Naive thymus-derived CD8-positive, alpha-beta T cell (primary cell): ENCODE measurements at regions not wholly inside any gene's neighbourhood (a gene's known extent, or its start where the extent isn't known, plus 50 kb on each side); places are given as distances from the start of the nearest gene placed in this dataset.
"Not testable (repeated sequence)": the region's sequence is repeated elsewhere in the genome, so short reads cannot be mapped to it uniquely, and the experiment has no call there.

ENCODE experiments used
- ATAC-seq, 2 donors: fragments of 150-1000 bp; cut with Tn5 transposase in 1 of 2; sonication (Bioruptor Pico), chemical (Tn5 transposase) in 1 of 2; 1 replicate in 1 of 2; 2 replicates in 1 of 2; pipeline ENCODE4 v1.10.0; 2021; ENCODE audit warnings: mild to moderate bottlenecking in 2 of 2, moderate library complexity in 2 of 2
- POLR2A ChIA-PET: fragments of 350-600 bp; sonication (Branson Sonifier 250); formaldehyde crosslinking; loops from one replicate; lab custom pipeline; 2021; ENCODE audit warnings: antibody characterized with exemption; lab: Charles Lee
- DNase-seq, 10 donors: peaks; one replicate each; pipeline versions ENCODE4 v3.0.0 to v3.0.0-alpha.2; 2020 to 2022
- H3K27ac Mint-ChIP-seq, 10 donors: one replicate each; pipeline ENCODE4 v1.8.0; 2020 to 2022; ENCODE audit warnings: mild to moderate bottlenecking in 10 of 10, mixed read lengths in 10 of 10, moderate library complexity in 4 of 10, inconsistent platforms in 1 of 10
- H3K27me3 Mint-ChIP-seq, 5 donors: one replicate each; pipeline ENCODE4 v1.8.0; 2021 to 2022; ENCODE audit warnings: mixed read lengths in 5 of 5
- H3K36me3 Mint-ChIP-seq, 3 donors: one replicate each; pipeline ENCODE4 v1.8.0; 2020 to 2022; ENCODE audit warnings: mixed read lengths in 3 of 3, mild to moderate bottlenecking in 2 of 3, inconsistent platforms in 1 of 3
- H3K4me1 Mint-ChIP-seq, 4 donors: one replicate each; pipeline ENCODE4 v1.8.0; 2021 to 2022; ENCODE audit warnings: mixed read lengths in 4 of 4
- H3K4me3 Mint-ChIP-seq, 10 donors: one replicate each; pipeline ENCODE4 v1.8.0; 2020 to 2022; ENCODE audit warnings: mild to moderate bottlenecking in 10 of 10, mixed read lengths in 10 of 10, moderate library complexity in 6 of 10, inconsistent platforms in 1 of 10
- H3K9me3 Mint-ChIP-seq, 9 donors: one replicate each; pipeline ENCODE4 v1.8.0; 2020 to 2022; ENCODE audit warnings: mixed read lengths in 9 of 9, mild to moderate bottlenecking in 3 of 9, inconsistent platforms in 1 of 9, moderate library complexity in 1 of 9

DNA sequence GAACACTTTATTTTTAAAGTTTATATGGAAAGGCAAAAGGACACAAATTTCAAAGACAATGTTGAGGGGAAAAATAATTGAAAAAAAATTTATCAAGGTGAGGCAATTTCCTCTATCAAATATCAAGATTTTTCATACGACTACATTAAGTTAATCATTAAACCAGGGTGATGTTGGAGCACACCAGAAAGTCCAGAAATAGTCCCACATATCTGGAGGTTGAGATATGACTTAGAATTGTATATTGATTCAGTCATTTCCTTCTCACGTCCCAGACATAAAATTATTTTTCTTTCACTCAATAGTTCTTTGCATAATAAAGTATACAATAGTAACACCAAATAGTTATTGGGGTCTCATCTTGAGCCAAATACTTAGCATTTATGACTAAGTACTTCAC, 605.1 kb downstream of the NUP35 start:
- DNase-seq (no peak), ATAC-seq (no peak)
- Mint-ChIP-seq H3K27ac (no peak overlapping the region), H3K36me3 (no peaks in the 10 kb centered on the region), H3K9me3 (peaks cover 5 to 30% (median 11%) of the 10 kb centered on the region in 9 donors), H3K4me3 (no peak overlapping the region), H3K27me3 (no peaks in the 10 kb centered on the region), H3K4me1 (no peaks in the 10 kb centered on the region)
- POLR2A ChIA-PET: no interaction called here

DNA sequence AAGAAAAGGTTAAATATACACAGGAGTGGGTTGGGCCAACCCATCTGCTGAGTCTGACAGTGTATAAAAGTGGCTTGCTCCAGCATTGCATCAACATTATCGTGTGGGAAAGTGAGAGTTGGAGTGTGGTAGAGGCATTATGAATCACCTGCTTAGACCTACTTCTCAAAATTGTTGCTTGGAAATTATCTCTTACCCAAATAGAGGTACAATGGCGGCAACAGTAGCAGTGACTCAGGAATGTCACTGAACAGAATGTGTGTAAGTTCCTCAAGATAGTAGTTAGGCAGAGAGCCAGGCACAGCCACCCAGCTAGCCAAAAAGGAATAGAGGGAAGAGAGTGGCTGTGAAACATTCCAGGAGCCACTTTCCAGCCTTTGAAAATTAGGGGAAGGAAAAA, 616.0 kb downstream of the NUP35 start:
- no peaks in the 10 kb centered on the region for H3K27me3 Mint-ChIP-seq
- H3K36me3 Mint-ChIP-seq: no peaks in the 10 kb centered on the region
- H3K9me3 Mint-ChIP-seq: peaks cover 2 to 20% (median 7%) of the 10 kb centered on the region in 9 donors
- no peaks in the 10 kb centered on the region for H3K4me1 Mint-ChIP-seq
- POLR2A ChIA-PET: no interaction called here
- no peak for ATAC-seq
- H3K27ac Mint-ChIP-seq: no peak overlapping the region
- H3K4me3 Mint-ChIP-seq: no peak overlapping the region
- DNase-seq: no peak

DNA sequence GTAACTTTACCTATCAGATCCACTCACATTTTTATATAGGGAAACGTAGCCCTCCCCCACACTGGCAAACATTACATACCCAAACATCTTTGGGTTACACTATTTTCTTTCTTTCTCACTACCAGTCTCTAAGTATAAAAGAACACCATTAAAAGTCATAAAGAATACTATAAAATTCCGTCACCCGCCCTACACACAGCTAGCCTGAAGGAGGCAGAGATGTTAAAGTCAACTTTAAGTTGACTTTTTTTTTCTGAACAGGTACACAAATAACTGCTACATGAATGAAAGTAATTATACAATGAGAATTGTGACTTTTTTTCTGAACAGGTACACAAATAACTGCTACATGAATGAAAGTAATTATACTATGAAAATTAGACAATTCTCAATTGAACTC, 628.3 kb downstream of the NUP35 start:
- ATAC-seq (no peak), DNase-seq (no peak)
- no peak overlapping the region for H3K4me3 Mint-ChIP-seq
- H3K27ac Mint-ChIP-seq: no peak overlapping the region
- peaks cover 4 to 21% (median 13%) of the 10 kb centered on the region in 9 donors for H3K9me3 Mint-ChIP-seq
- no peaks in the 10 kb centered on the region for H3K27me3 Mint-ChIP-seq
- POLR2A ChIA-PET: no interaction called here
- peaks cover 0 to 4% (median 0%) of the 10 kb centered on the region in 3 donors for H3K36me3 Mint-ChIP-seq
- no peaks in the 10 kb centered on the region for H3K4me1 Mint-ChIP-seq

DNA sequence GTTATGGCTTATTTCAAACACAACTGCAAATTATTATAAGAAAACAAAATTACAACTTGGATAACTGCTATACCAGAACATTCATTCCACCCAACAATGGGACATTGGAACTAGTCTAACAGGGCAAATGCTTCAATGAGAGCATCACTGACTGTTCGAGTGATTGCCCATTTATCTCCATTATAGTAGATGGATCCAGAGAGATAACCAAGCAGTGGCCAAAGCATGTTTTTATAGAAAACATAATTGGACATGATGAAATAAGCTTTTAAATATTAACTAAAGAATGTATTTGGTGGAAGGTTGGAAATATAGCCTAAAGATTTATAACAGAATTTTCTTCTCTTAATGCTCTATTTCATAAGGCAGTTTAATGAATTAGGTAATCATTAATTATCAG, 634.8 kb downstream of the NUP35 start:
- Mint-ChIP-seq H3K4me3 (no peak overlapping the region), H3K9me3 (peaks cover 0 to 16% (median 4%) of the 10 kb centered on the region in 9 donors), H3K27me3 (no peaks in the 10 kb centered on the region), H3K36me3 (no peaks in the 10 kb centered on the region), H3K27ac (no peak overlapping the region), H3K4me1 (no peaks in the 10 kb centered on the region)
- POLR2A ChIA-PET: no interaction called here
- DNase-seq: no peak
- ATAC-seq: no peak

DNA sequence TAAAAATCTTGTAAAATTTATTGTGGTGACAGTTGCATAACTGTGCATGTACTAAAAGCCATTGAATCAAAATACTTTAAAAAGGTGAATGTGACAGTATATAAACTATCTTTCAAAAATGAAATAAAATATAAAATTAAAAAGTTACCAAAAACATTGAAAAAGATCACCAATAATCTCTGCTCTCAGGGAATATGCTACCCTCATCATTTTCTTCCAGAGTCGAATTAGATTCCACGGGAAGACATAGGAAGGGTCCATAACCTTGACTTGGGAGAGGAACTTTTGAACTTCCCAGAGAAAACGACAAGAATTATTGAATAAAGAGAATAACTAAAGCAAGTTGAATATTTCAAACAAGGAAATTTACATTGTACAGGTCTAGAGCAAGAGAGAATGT, 649.5 kb downstream of the NUP35 start:
- ATAC-seq: no peak
- Mint-ChIP-seq H3K4me1 (no peaks in the 10 kb centered on the region), H3K27me3 (no peaks in the 10 kb centered on the region), H3K9me3 (peaks cover 0 to 41% (median 12%) of the 10 kb centered on the region in 9 donors), H3K36me3 (no peaks in the 10 kb centered on the region), H3K27ac (no peak overlapping the region), H3K4me3 (no peak overlapping the region)
- DNase-seq: no peak
- POLR2A ChIA-PET: no interaction called here

DNA sequence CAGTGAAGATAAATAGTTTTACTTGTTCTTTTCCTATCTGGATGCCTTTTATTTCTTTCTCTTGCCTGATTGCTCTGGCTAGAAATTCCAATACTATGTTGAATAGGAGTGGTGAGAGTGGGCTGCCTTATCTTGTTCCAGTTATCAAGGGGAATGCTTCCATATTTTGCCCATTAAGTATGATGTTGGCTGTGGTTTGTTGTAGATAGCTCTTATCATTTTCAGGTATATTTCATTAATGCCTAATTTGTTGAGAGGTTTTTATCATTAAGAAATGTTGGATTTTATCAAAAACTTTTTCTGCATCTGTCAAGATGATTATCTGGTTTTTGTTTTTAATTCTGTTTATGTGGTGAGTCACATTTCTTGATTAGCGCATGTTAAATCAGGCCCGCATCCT, 655.8 kb downstream of the NUP35 start:
- Mint-ChIP-seq H3K4me3 (no peak overlapping the region), H3K36me3 (no peaks in the 10 kb centered on the region), H3K4me1 (no peaks in the 10 kb centered on the region), H3K27ac (no peak overlapping the region), H3K9me3 (peaks cover 0 to 19% (median 7%) of the 10 kb centered on the region in 9 donors), H3K27me3 (no peaks in the 10 kb centered on the region)
- ATAC-seq: no peak
- POLR2A ChIA-PET: no interaction called here
- no peak for DNase-seq

DNA sequence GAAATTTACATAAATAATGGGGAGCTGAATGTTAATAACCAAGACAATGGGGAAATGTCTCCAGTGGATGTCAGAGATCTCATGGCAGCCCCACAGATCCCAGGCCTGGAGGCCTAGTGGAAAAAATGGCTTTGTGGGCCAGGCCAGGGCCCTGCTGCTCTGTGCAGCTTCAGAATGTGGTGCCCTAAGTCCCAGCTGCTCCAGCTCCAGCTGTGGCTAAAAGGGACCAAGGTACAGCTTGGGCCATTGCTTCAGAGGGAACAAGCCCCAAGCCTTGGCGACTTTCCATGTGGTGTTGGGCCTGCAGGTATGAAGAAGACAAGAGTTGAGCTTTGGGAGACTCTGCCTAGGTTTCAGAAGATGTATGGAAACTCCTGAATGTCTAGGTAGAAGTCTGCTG, 658.2 kb downstream of the NUP35 start:
- no peak for DNase-seq
- no peak for ATAC-seq
- H3K27ac Mint-ChIP-seq: no peak overlapping the region
- no peaks in the 10 kb centered on the region for H3K27me3 Mint-ChIP-seq
- H3K4me3 Mint-ChIP-seq: no peak overlapping the region
- no peaks in the 10 kb centered on the region for H3K36me3 Mint-ChIP-seq
- peaks cover 0 to 12% (median 6%) of the 10 kb centered on the region in 9 donors for H3K9me3 Mint-ChIP-seq
- POLR2A ChIA-PET: no interaction called here
- no peaks in the 10 kb centered on the region for H3K4me1 Mint-ChIP-seq

DNA sequence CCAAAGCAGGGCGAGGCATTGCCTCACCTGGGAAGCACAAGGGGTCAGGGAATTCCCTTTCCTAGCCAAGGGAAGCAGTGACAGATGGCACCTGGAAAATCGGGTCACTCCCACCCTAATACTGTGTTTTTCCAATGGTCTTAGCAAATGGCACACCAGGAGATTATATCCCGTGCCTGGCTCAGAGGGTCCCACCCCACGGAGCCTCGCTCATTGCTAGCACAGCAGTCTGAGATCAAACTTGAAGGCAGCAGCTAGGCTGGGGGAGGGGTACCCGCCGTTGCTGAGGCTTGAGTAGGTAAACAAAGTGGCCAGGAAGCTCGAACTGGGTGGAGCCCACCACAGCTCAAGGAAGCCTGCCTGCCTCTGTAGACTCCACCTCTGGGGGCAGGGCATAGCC, 664.6 kb downstream of the NUP35 start:
- H3K27me3 Mint-ChIP-seq, POLR2A ChIA-PET, H3K4me1 Mint-ChIP-seq, H3K27ac Mint-ChIP-seq, H3K36me3 Mint-ChIP-seq, H3K4me3 Mint-ChIP-seq, ATAC-seq: not testable (repeated sequence)
- H3K9me3 Mint-ChIP-seq: peaks cover 0 to 41% (median 14%) of the 10 kb centered on the region in 9 donors
- peak in 1 of 10 donors; percentile 62 for DNase-seq

DNA sequence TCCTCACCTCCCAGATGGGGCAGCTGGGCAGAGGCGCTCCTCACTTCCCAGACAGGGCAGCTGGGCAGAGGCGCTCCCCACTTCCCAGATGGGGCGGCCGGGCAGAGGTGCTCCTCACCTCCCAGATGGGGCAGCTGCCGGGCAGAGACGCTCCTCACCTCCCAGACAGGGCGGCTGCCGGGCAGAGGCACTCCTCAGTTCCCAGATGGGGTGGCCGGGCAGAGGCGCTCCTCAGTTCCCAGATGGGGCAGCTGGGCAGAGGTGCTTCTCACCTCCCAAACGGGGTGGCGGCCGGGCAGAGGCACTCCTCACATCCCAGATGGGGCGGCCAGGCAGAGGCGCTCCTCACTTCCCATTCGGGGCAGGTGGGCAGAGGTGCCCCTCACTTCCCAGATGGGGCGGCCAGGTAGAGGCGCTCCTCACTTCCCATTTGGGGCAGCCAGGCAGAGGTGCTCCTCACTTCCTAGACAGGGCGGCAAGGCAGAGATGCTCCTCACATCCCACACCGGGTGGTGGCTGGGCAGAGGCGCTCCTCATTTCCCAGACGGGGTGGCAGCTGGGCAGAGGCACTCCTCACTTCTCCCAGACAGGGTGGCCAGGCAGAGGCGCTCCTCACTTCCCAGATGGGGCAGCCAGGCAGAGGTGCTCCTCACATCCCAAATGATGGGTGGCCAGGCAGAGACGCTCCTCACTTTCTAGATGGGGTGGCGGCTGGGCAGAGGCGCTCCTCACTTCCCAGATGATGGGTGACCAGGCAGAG, 668.1 kb downstream of the NUP35 start:
- ATAC-seq, POLR2A ChIA-PET, H3K27ac Mint-ChIP-seq, H3K4me1 Mint-ChIP-seq, H3K4me3 Mint-ChIP-seq, H3K36me3 Mint-ChIP-seq, H3K27me3 Mint-ChIP-seq: not testable (repeated sequence)
- H3K9me3 Mint-ChIP-seq: peaks cover 0 to 44% (median 20%) of the 10 kb centered on the region in 9 donors
- peak in 1 of 10 donors; percentile 62 for DNase-seq

DNA sequence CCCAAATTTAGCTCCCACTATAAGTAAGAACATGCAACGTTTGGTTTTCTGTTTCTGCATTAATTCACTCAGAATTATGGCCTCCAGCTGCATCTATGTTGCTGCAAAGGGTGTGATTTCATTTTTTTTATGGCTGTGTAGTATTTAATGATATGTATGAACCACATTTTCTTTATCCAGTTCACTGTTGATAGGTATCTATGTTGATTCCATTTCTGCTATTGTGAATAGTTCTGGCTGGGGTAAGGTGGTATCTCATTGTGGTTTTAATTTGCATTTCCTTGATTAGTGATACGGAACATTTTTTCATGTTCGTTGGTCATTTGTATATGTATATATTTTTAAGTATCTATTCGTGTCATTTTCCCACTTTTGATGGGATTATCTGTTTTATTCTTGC, 674.3 kb downstream of the NUP35 start:
- Mint-ChIP-seq H3K36me3 (no peaks in the 10 kb centered on the region), H3K9me3 (peaks cover 8 to 38% (median 23%) of the 10 kb centered on the region in 9 donors), H3K4me3 (no peak overlapping the region), H3K27ac (no peak overlapping the region), H3K27me3 (no peaks in the 10 kb centered on the region), H3K4me1 (no peaks in the 10 kb centered on the region)
- POLR2A ChIA-PET: no interaction called here
- no peak for ATAC-seq
- DNase-seq: no peak

DNA sequence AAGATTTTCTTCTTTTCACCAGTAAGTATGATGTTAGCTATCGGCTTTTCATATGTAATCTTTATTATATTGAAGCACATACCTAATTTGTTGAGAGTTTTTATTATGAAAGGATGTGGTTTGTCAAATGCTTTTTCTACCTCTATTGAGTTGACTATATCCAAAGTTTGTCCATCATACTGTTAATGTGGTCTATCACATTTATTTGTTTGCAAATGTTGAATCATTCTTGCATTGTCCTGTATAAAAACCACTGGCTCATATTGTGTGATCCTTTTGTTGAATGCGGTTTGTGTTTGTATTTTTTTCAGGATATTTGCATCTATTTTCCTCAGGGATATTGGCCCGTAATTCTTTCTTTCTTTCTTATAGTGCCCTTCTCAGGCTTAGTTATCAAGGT, 675.5 kb downstream of the NUP35 start:
- Mint-ChIP-seq H3K4me3 (no peak overlapping the region), H3K27ac (no peak overlapping the region), H3K4me1 (no peaks in the 10 kb centered on the region), H3K36me3 (no peaks in the 10 kb centered on the region), H3K27me3 (no peaks in the 10 kb centered on the region), H3K9me3 (peaks cover 6 to 31% (median 17%) of the 10 kb centered on the region in 9 donors)
- ATAC-seq: no peak
- DNase-seq: no peak
- POLR2A ChIA-PET: no interaction called here

DNA sequence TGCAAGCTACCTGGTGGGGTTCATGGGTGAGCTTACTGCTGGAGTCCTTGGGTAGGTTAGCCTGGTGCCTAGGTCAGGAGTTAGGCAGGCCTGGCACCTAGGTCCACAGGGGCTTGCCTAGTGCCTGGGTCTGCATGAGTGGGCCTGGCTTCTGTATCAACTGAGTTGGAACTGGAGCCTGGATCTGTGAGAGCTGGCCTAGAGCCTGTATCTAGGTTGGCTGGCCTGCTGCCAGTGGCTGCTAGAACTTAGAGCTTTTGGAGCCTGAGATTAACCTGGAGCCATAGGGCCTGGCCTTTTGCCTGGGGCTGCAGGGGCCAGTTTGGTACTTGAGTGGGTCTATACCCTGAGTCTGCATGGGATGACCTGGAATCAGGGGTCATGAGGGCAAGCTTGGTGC, 679.4 kb downstream of the NUP35 start:
- H3K4me1 Mint-ChIP-seq: no peaks in the 10 kb centered on the region
- no peak overlapping the region for H3K27ac Mint-ChIP-seq
- POLR2A ChIA-PET: no interaction called here
- H3K9me3 Mint-ChIP-seq: peaks cover 4 to 31% (median 11%) of the 10 kb centered on the region in 9 donors
- H3K4me3 Mint-ChIP-seq: no peak overlapping the region
- no peaks in the 10 kb centered on the region for H3K36me3 Mint-ChIP-seq
- ATAC-seq (no peak), DNase-seq (no peak)
- no peaks in the 10 kb centered on the region for H3K27me3 Mint-ChIP-seq

DNA sequence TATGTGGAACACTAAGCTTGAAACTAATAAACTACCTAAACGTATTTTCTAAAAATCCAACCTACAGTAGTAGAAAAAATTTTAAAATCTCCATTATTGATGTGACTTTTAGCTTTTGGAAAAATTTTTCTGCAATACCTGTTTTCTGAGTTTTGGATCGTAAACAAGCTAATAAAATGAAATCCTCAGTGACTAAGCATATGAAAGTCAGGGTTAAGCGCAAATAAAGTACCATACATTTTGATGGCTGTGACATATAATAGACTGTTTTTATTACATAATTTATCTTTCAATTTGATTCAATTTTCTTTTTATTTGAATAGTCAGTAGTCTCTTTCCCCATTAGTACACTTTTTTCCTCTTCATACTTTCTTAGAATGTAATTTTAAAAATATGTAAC, 683.6 kb downstream of the NUP35 start:
- no peak overlapping the region for H3K4me3 Mint-ChIP-seq
- DNase-seq: no peak
- no peaks in the 10 kb centered on the region for H3K4me1 Mint-ChIP-seq
- POLR2A ChIA-PET: no interaction called here
- H3K36me3 Mint-ChIP-seq: no peaks in the 10 kb centered on the region
- H3K9me3 Mint-ChIP-seq: peaks cover 0 to 20% (median 5%) of the 10 kb centered on the region in 9 donors
- no peaks in the 10 kb centered on the region for H3K27me3 Mint-ChIP-seq
- no peak for ATAC-seq
- no peak overlapping the region for H3K27ac Mint-ChIP-seq

DNA sequence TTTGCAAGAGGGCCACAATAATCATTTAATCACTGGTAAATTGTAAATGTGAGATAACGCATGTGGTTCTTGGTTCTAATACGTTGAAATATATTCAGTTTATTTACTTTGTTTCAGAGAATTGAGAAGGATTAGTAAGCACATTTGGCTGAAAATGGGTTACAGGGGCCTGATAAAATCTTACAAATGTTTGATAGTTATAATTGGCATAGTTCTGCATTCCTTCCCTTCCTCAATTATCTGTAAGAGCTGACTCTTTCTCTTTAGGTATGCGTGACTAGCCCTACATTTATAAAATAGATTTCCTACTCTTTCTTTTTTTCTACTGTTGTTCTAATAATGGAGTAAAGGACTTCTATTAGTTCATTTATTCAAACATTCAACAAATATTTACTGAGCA, 685.2 kb downstream of the NUP35 start:
- peaks cover 0 to 20% (median 2%) of the 10 kb centered on the region in 9 donors for H3K9me3 Mint-ChIP-seq
- no peak overlapping the region for H3K27ac Mint-ChIP-seq

More for the DNA sequence above, 685.2 kb downstream of the NUP35 start:
- POLR2A ChIA-PET: no interaction called here
- ATAC-seq (no peak), DNase-seq (no peak)
- Mint-ChIP-seq H3K27me3 (no peaks in the 10 kb centered on the region), H3K4me3 (no peak overlapping the region), H3K4me1 (no peaks in the 10 kb centered on the region), H3K36me3 (no peaks in the 10 kb centered on the region)
